ENCODE measurements at regions not wholly inside any gene's neighbourhood (a gene's known extent, or its start where the extent isn't known, plus 50 kb on each side); places are given as distances from the start of the nearest gene placed in this dataset.
"Not testable (repeated sequence)": the region's sequence is repeated elsewhere in the genome, so short reads cannot be mapped to it uniquely, and the experiment has no call there.

GRCh38 chr9:2389404-2389803, 232.2 kb upstream of the VLDLR start:
- Histone ChIP-seq H3K79me2 (ENCODE audit: insufficient read depth, low read length) (no peaks in the 10 kb centered on the region), H3K9me3 (ENCODE audit: low read depth, low read length) (no peaks in the 10 kb centered on the region), H3K4me1 (ENCODE audit: insufficient read depth, low read length) (no peaks in the 10 kb centered on the region), H3K27me3 (ENCODE audit: insufficient read depth, low read length) (no peaks in the 10 kb centered on the region), H3K27ac (ENCODE audit: low read depth, low read length) (no peak overlapping the region), H3K4me2 (ENCODE audit: insufficient read depth, low read length) (no peak overlapping the region), H3K4me3 (ENCODE audit: insufficient read depth, low read length) (no peak overlapping the region), H4K20me1 (ENCODE audit: insufficient read depth, low read length) (no peaks in the 10 kb centered on the region), H3K36me3 (ENCODE audit: insufficient read depth, low read length) (no peaks in the 10 kb centered on the region), H2AFZ (ENCODE audit: low read length) (no peak overlapping the region)
- no peak for TF ChIP-seq CTCF (IDR thresholded peaks at IDR 0.05; ENCODE audit: extremely low read depth, low read depth, low read length)
- DNase-seq (ENCODE audit: insufficient read length, low spot score, missing footprints): no peak

- Histone ChIP-seq H3K27ac (ENCODE audit: low read depth, low read length) (no peak overlapping the region), H3K4me1 (ENCODE audit: insufficient read depth, low read length) (no peaks in the 10 kb centered on the region), H3K79me2 (ENCODE audit: insufficient read depth, low read length) (no peaks in the 10 kb centered on the region), H3K36me3 (ENCODE audit: insufficient read depth, low read length) (no peaks in the 10 kb centered on the region), H2AFZ (ENCODE audit: low read length) (no peak overlapping the region), H3K4me2 (ENCODE audit: insufficient read depth, low read length) (no peak overlapping the region), H4K20me1 (ENCODE audit: insufficient read depth, low read length) (no peaks in the 10 kb centered on the region), H3K4me3 (ENCODE audit: insufficient read depth, low read length) (no peak overlapping the region), H3K9me3 (ENCODE audit: low read depth, low read length) (no peaks in the 10 kb centered on the region), H3K27me3 (ENCODE audit: insufficient read depth, low read length) (no peaks in the 10 kb centered on the region)
- TF ChIP-seq CTCF (IDR thresholded peaks at IDR 0.05; ENCODE audit: extremely low read depth, low read depth, low read length): no peak
- no peak for DNase-seq (ENCODE audit: insufficient read length, low spot score, missing footprints)
These were observed 231.6 kb upstream of the VLDLR start for GRCh38 chr9:2390028-2390427.

- H3K4me3 ChIP-seq (ENCODE audit: insufficient read depth, low read length); H3K79me2 ChIP-seq (ENCODE audit: insufficient read depth, low read length); H3K27me3 ChIP-seq (ENCODE audit: insufficient read depth, low read length); DNase-seq (ENCODE audit: insufficient read length, low spot score, missing footprints); H3K4me1 ChIP-seq (ENCODE audit: insufficient read depth, low read length); H3K9me3 ChIP-seq (ENCODE audit: low read depth, low read length); H3K36me3 ChIP-seq (ENCODE audit: insufficient read depth, low read length); H3K27ac ChIP-seq (ENCODE audit: low read depth, low read length); H2AFZ ChIP-seq (ENCODE audit: low read length); H3K4me2 ChIP-seq (ENCODE audit: insufficient read depth, low read length); H4K20me1 ChIP-seq (ENCODE audit: insufficient read depth, low read length): not testable (repeated sequence)
These were observed 230.0 kb upstream of the VLDLR start for GRCh38 chr9:2391509-2392132.

GRCh38 chr9:2394087-2394741, 227.4 kb upstream of the VLDLR start:
- not testable (repeated sequence) for H3K9me3 ChIP-seq (ENCODE audit: low read depth, low read length); H3K4me2 ChIP-seq (ENCODE audit: insufficient read depth, low read length); DNase-seq (ENCODE audit: insufficient read length, low spot score, missing footprints); H3K4me3 ChIP-seq (ENCODE audit: insufficient read depth, low read length); H2AFZ ChIP-seq (ENCODE audit: low read length); H3K79me2 ChIP-seq (ENCODE audit: insufficient read depth, low read length); H3K27me3 ChIP-seq (ENCODE audit: insufficient read depth, low read length); H3K4me1 ChIP-seq (ENCODE audit: insufficient read depth, low read length); H3K27ac ChIP-seq (ENCODE audit: low read depth, low read length); H4K20me1 ChIP-seq (ENCODE audit: insufficient read depth, low read length); H3K36me3 ChIP-seq (ENCODE audit: insufficient read depth, low read length)
